ENCODE measurements at regions not wholly inside any gene's neighbourhood (a gene's known extent, or its start where the extent isn't known, plus 50 kb on each side); places are given as distances from the start of the nearest gene placed in this dataset.

DNA sequence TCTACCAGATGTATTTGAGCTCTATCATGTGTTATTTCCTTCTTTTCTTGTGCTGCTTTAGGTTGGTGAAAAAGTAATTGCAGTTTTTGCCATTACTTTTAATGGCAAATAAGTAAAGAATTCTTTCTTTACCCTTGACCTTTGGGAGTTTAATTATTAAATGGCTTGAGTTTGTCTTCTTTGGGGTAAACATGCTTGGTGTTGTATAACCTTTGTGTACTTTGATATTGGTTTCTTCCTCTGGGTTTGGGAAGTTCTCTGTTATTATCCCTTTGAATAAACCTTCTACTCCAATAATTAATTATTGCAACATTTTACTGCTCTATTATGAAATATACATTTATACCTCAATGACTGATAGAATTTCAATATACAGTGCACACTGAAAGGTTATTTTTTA lies 709.4 kb downstream of the PCDH17 start (continued):
- TF ChIP-seq, protein P1, sequence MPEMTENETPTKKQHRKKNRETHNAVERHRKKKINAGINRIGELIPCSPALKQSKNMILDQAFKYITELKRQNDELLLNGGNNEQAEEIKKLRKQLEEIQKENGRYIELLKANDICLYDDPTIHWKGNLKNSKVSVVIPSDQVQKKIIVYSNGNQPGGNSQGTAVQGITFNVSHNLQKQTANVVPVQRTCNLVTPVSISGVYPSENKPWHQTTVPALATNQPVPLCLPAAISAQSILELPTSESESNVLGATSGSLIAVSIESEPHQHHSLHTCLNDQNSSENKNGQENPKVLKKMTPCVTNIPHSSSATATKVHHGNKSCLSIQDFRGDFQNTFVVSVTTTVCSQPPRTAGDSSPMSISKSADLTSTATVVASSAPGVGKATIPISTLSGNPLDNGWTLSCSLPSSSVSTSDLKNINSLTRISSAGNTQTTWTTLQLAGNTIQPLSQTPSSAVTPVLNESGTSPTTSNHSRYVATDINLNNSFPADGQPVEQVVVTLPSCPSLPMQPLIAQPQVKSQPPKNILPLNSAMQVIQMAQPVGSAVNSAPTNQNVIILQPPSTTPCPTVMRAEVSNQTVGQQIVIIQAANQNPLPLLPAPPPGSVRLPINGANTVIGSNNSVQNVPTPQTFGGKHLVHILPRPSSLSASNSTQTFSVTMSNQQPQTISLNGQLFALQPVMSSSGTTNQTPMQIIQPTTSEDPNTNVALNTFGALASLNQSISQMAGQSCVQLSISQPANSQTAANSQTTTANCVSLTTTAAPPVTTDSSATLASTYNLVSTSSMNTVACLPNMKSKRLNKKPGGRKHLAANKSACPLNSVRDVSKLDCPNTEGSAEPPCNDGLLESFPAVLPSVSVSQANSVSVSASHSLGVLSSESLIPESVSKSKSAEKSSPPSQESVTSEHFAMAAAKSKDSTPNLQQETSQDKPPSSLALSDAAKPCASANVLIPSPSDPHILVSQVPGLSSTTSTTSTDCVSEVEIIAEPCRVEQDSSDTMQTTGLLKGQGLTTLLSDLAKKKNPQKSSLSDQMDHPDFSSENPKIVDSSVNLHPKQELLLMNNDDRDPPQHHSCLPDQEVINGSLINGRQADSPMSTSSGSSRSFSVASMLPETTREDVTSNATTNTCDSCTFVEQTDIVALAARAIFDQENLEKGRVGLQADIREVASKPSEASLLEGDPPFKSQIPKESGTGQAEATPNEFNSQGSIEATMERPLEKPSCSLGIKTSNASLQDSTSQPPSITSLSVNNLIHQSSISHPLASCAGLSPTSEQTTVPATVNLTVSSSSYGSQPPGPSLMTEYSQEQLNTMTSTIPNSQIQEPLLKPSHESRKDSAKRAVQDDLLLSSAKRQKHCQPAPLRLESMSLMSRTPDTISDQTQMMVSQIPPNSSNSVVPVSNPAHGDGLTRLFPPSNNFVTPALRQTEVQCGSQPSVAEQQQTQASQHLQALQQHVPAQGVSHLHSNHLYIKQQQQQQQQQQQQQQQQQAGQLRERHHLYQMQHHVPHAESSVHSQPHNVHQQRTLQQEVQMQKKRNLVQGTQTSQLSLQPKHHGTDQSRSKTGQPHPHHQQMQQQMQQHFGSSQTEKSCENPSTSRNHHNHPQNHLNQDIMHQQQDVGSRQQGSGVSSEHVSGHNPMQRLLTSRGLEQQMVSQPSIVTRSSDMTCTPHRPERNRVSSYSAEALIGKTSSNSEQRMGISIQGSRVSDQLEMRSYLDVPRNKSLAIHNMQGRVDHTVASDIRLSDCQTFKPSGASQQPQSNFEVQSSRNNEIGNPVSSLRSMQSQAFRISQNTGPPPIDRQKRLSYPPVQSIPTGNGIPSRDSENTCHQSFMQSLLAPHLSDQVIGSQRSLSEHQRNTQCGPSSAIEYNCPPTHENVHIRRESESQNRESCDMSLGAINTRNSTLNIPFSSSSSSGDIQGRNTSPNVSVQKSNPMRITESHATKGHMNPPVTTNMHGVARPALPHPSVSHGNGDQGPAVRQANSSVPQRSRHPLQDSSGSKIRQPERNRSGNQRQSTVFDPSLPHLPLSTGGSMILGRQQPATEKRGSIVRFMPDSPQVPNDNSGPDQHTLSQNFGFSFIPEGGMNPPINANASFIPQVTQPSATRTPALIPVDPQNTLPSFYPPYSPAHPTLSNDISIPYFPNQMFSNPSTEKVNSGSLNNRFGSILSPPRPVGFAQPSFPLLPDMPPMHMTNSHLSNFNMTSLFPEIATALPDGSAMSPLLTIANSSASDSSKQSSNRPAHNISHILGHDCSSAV (CRISPR knock-in tag; IDR thresholded peaks at IDR 0.05; ENCODE audit: borderline replicate concordance), result no peak
- TF ChIP-seq ZSCAN30 (CRISPR knock-in tag; IDR thresholded peaks at IDR 0.05), result no peak
- TF ChIP-seq HES4 (CRISPR knock-in tag; IDR thresholded peaks at IDR 0.05; ENCODE audit: borderline replicate concordance), result no peak
- TF ChIP-seq RFX1 (IDR thresholded peaks at IDR 0.05), result no peak
- TF ChIP-seq EP300 (IDR thresholded peaks at IDR 0.05; ENCODE audit: low read depth in 2 of 2, low read length in 2 of 2), result peak in 1 of 2 experiments; percentile 48; a peak in 1 of 4 replicates
- no peak for TF ChIP-seq EP300 (CRISPR knock-in tag; IDR thresholded peaks at IDR 0.05; ENCODE audit: borderline replicate concordance)
- TF ChIP-seq, protein P2, sequence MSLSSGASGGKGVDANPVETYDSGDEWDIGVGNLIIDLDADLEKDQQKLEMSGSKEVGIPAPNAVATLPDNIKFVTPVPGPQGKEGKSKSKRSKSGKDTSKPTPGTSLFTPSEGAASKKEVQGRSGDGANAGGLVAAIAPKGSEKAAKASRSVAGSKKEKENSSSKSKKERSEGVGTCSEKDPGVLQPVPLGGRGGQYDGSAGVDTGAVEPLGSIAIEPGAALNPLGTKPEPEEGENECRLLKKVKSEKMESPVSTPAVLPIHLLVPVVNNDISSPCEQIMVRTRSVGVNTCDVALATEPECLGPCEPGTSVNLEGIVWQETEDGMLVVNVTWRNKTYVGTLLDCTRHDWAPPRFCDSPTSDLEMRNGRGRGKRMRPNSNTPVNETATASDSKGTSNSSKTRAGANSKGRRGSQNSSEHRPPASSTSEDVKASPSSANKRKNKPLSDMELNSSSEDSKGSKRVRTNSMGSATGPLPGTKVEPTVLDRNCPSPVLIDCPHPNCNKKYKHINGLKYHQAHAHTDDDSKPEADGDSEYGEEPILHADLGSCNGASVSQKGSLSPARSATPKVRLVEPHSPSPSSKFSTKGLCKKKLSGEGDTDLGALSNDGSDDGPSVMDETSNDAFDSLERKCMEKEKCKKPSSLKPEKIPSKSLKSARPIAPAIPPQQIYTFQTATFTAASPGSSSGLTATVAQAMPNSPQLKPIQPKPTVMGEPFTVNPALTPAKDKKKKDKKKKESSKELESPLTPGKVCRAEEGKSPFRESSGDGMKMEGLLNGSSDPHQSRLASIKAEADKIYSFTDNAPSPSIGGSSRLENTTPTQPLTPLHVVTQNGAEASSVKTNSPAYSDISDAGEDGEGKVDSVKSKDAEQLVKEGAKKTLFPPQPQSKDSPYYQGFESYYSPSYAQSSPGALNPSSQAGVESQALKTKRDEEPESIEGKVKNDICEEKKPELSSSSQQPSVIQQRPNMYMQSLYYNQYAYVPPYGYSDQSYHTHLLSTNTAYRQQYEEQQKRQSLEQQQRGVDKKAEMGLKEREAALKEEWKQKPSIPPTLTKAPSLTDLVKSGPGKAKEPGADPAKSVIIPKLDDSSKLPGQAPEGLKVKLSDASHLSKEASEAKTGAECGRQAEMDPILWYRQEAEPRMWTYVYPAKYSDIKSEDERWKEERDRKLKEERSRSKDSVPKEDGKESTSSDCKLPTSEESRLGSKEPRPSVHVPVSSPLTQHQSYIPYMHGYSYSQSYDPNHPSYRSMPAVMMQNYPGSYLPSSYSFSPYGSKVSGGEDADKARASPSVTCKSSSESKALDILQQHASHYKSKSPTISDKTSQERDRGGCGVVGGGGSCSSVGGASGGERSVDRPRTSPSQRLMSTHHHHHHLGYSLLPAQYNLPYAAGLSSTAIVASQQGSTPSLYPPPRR (CRISPR knock-in tag; IDR thresholded peaks at IDR 0.05; ENCODE audit: borderline replicate concordance), result no peak
- TF ChIP-seq, protein P3, sequence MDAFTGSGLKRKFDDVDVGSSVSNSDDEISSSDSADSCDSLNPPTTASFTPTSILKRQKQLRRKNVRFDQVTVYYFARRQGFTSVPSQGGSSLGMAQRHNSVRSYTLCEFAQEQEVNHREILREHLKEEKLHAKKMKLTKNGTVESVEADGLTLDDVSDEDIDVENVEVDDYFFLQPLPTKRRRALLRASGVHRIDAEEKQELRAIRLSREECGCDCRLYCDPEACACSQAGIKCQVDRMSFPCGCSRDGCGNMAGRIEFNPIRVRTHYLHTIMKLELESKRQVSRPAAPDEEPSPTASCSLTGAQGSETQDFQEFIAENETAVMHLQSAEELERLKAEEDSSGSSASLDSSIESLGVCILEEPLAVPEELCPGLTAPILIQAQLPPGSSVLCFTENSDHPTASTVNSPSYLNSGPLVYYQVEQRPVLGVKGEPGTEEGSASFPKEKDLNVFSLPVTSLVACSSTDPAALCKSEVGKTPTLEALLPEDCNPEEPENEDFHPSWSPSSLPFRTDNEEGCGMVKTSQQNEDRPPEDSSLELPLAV (CRISPR knock-in tag; conservative IDR thresholded peaks at IDR 0.05; ENCODE audit: low read depth), result no peak
- no peak for TF ChIP-seq MED13 (CRISPR knock-in tag; IDR thresholded peaks at IDR 0.05)
- TF ChIP-seq ATF7-NPFF (CRISPR knock-in tag; IDR thresholded peaks at IDR 0.05; ENCODE audit: low read depth), result no peak
- TF ChIP-seq SMARCE1 (IDR thresholded peaks at IDR 0.05; ENCODE audit: borderline replicate concordance), result no peak

Data from HepG2 (cell line).